Vagina (tissue), 2 donors: ENCODE measurements at regions not wholly inside any gene's neighbourhood (a gene's known extent, or its start where the extent isn't known, plus 50 kb on each side); places are given as distances from the start of the nearest gene placed in this dataset.

ENCODE experiments used
- DNase-seq, 2 donors: peaks; one replicate each; pipeline ENCODE4 v3.0.0-alpha.2; 2017; ENCODE audit errors: extremely low spot score in 2 of 2
- H3K27ac ChIP-seq: fragments of 200-600 bp; sonication (generic); one replicate; pipeline ENCODE4 v1.5.1; 2019
- H3K27me3 ChIP-seq: fragments of 200-600 bp; sonication (generic); one replicate; pipeline ENCODE4 v1.5.1; 2019
- H3K36me3 ChIP-seq, 2 donors: fragments of 200-600 bp; sonication (generic); one replicate each; pipeline ENCODE4 v1.5.1; 2017 to 2019
- H3K4me1 ChIP-seq: fragments of 200-600 bp; sonication (generic); one replicate; pipeline ENCODE4 v1.5.1; 2019
- H3K4me3 ChIP-seq, 2 donors: fragments of 200-600 bp; sonication (generic); 1 replicate in 1 of 2; 2 replicates in 1 of 2; pipeline ENCODE4 v1.5.1; 2016 to 2019
- H3K9me3 ChIP-seq: fragments of 200-600 bp; sonication (generic); one replicate; pipeline ENCODE4 v1.5.1; 2019
- CTCF ChIP-seq, 3 experiments: fragments of 450-650 bp in 2 of 3; fragments of 200-600 bp in 1 of 3; sonication (generic) in 1 of 3; IDR thresholded peaks; one replicate each; pipeline ENCODE4 v1.5.1; 2017 to 2019; ENCODE audit warnings: antibody characterized with exemption in 3 of 3, mild to moderate bottlenecking in 2 of 3, moderate library complexity in 2 of 3
- POLR2A ChIP-seq, 2 donors: fragments of 450-650 bp; IDR thresholded peaks; one replicate each; pipeline ENCODE4 v1.6.1; 2017; ENCODE audit warnings: antibody characterized with exemption in 2 of 2, mild to moderate bottlenecking in 2 of 2, moderate library complexity in 2 of 2
- POLR2AphosphoS5 ChIP-seq, 2 donors: sonication (generic); formaldehyde crosslinking; IDR thresholded peaks; one replicate each; pipeline ENCODE4 v1.9.0; 2017; ENCODE audit warnings: antibody characterized with exemption in 2 of 2, mild to moderate bottlenecking in 2 of 2, low read depth in 1 of 2; ENCODE audit not compliant: insufficient read depth in 1 of 2
- intact Hi-C: fragments of 100-400 bp; cut with DNase I; formaldehyde crosslinking; loops from one replicate; pipeline ENCODE4 v1.15.1; 2023

- Histone ChIP-seq H3K9me3 (no peaks in the 10 kb centered on the region), H3K27ac (peak overlapping the region; percentile 49), H3K4me3 (no peak overlapping the region), H3K27me3 (no peaks in the 10 kb centered on the region), H3K4me1 (peaks cover 50% of the 10 kb centered on the region), H3K36me3 (no peaks in the 10 kb centered on the region)
- DNase-seq, result peak; percentile 95 to 96
- intact Hi-C loops, result no loop called here
- TF ChIP-seq POLR2AphosphoS5 (IDR thresholded peaks at IDR 0.05; ENCODE audit: insufficient read depth in 1 of 2, low read depth in 1 of 2) (peak; percentile 75 to 81), POLR2A (IDR thresholded peaks at IDR 0.05) (no peak)
These were observed 318.2 kb downstream of the BCL11B start for GRCh38 chr14:98953551-98954348.

GRCh38 chr14:98954349-98955000 is 317.5 kb downstream of the BCL11B start:
- H3K27ac ChIP-seq, result peak overlapping the region; percentile 49
- intact Hi-C loops, result no loop called here

GRCh38 chr14:98955036-98955740 is 316.8 kb downstream of the BCL11B start:
- Histone ChIP-seq H3K36me3 (no peaks in the 10 kb centered on the region), H3K27ac (no peak overlapping the region), H3K4me3 (no peak overlapping the region), H3K4me1 (peaks cover 41% of the 10 kb centered on the region), H3K9me3 (no peaks in the 10 kb centered on the region), H3K27me3 (no peaks in the 10 kb centered on the region)
- intact Hi-C loops, result no loop called here
- peak; percentile 70 to 89 for DNase-seq
- TF ChIP-seq CTCF (IDR thresholded peaks at IDR 0.05) (no peak), POLR2AphosphoS5 (IDR thresholded peaks at IDR 0.05; ENCODE audit: insufficient read depth in 1 of 2, low read depth in 1 of 2) (no peak), POLR2A (IDR thresholded peaks at IDR 0.05) (no peak)

More at GRCh38 chr14:98954349-98955000, 317.5 kb downstream of the BCL11B start:
- no peaks in the 10 kb centered on the region for H3K27me3 ChIP-seq
- H3K36me3 ChIP-seq, result no peaks in the 10 kb centered on the region
- peaks cover 42% of the 10 kb centered on the region for H3K4me1 ChIP-seq
- no peak for TF ChIP-seq POLR2AphosphoS5 (IDR thresholded peaks at IDR 0.05; ENCODE audit: insufficient read depth in 1 of 2, low read depth in 1 of 2)
- no peak for TF ChIP-seq POLR2A (IDR thresholded peaks at IDR 0.05)
- no peak for TF ChIP-seq CTCF (IDR thresholded peaks at IDR 0.05)
- H3K9me3 ChIP-seq, result no peaks in the 10 kb centered on the region
- no peak overlapping the region for H3K4me3 ChIP-seq
- DNase-seq, result peak; percentile 58 to 60

- no peaks in the 10 kb centered on the region for H3K9me3 ChIP-seq
- intact Hi-C loops, result no loop called here
- peak in 1 of 2 donors; percentile 85 for DNase-seq
- no peaks in the 10 kb centered on the region for H3K27me3 ChIP-seq
- H3K36me3 ChIP-seq, result no peaks in the 10 kb centered on the region
- TF ChIP-seq POLR2AphosphoS5 (IDR thresholded peaks at IDR 0.05; ENCODE audit: insufficient read depth in 1 of 2, low read depth in 1 of 2), result no peak
- TF ChIP-seq CTCF (IDR thresholded peaks at IDR 0.05), result no peak
- TF ChIP-seq POLR2A (IDR thresholded peaks at IDR 0.05), result no peak
- H3K27ac ChIP-seq, result peak overlapping the region; percentile 79
- peaks cover 41% of the 10 kb centered on the region for H3K4me1 ChIP-seq
- no peak overlapping the region for H3K4me3 ChIP-seq
These were observed 316.3 kb downstream of the BCL11B start for GRCh38 chr14:98955741-98956070.

- no peaks in the 10 kb centered on the region for H3K9me3 ChIP-seq
- no peak overlapping the region for H3K4me3 ChIP-seq
- H3K36me3 ChIP-seq, result no peaks in the 10 kb centered on the region
- TF ChIP-seq POLR2AphosphoS5 (IDR thresholded peaks at IDR 0.05; ENCODE audit: insufficient read depth in 1 of 2, low read depth in 1 of 2), result no peak
- no peak for TF ChIP-seq CTCF (IDR thresholded peaks at IDR 0.05)
- TF ChIP-seq POLR2A (IDR thresholded peaks at IDR 0.05), result no peak
- DNase-seq, result peak; percentile 43 to 87
- no peaks in the 10 kb centered on the region for H3K27me3 ChIP-seq
- intact Hi-C loops, result no loop called here
- H3K27ac ChIP-seq, result peak overlapping the region; percentile 79
- H3K4me1 ChIP-seq, result peaks cover 41% of the 10 kb centered on the region
These were observed 315.8 kb downstream of the BCL11B start for GRCh38 chr14:98956181-98956580.
